Keratinocyte (primary cell): ENCODE measurements at regions not wholly inside any gene's neighbourhood (a gene's known extent, or its start where the extent isn't known, plus 50 kb on each side); places are given as distances from the start of the nearest gene placed in this dataset.

Experiments
- CTCF ChIP-seq, 3 experiments: IDR thresholded peaks in 1 of 3; conservative IDR thresholded peaks in 1 of 3; optimal IDR thresholded peaks in 1 of 3; 2 replicates in 2 of 3; 3 replicates in 1 of 3; pipeline versions ENCODE3 to v1.5.1; 2011; ENCODE audit warnings: low read length in 3 of 3, mild to moderate bottlenecking in 3 of 3, moderate library complexity in 2 of 3, control low read depth in 1 of 3, inconsistent platforms in 1 of 3; ENCODE audit not compliant: insufficient read depth in 2 of 3; ENCODE audit errors: extremely low read depth in 1 of 3
- EZH2 ChIP-seq: IDR thresholded peaks from one replicate; pipeline ENCODE4 v1.6.1; 2012; ENCODE audit warnings: inconsistent platforms, mild to moderate bottlenecking, low read length, moderate library complexity

- TF ChIP-seq CTCF (optimal IDR thresholded peaks at IDR 0.05 in 1 of 3, IDR thresholded peaks at IDR 0.05 in 1 of 3, conservative IDR thresholded peaks at IDR 0.05 in 1 of 3; ENCODE audit: extremely low read depth in 1 of 3, insufficient read depth in 2 of 3, low read length in 3 of 3) (no peak), EZH2 (no peak)
Measured at GRCh38 chr4:83858131-83858530, 322.2 kb downstream of the GPAT3 start.
